Psoas muscle (tissue), 7 donors: ENCODE measurements at regions not wholly inside any gene's neighbourhood (a gene's known extent, or its start where the extent isn't known, plus 50 kb on each side); places are given as distances from the start of the nearest gene placed in this dataset.

Experiments
- ATAC-seq, 4 donors: fragments of 200-7000 bp; cut with Tn5 transposase; one replicate each; pipeline ENCODE4 v1.9.1; 2020; ENCODE audit warnings: moderate library complexity in 3 of 4, mild to moderate bottlenecking in 2 of 4
- DNase-seq, 2 donors: peaks; one replicate each; pipeline ENCODE4 v3.0.0-alpha.2; 2020
- H3K27ac ChIP-seq: fragments of 200-600 bp; one replicate; pipeline ENCODE4 v1.8.0; 2022
- H3K27me3 ChIP-seq, 3 donors: fragments of 200-600 bp in 1 of 3; one replicate each; pipeline versions ENCODE4 v1.6.1 to v1.8.0; 2013 to 2022; ENCODE audit warnings: low read length in 2 of 3, mild to moderate bottlenecking in 2 of 3, moderate library complexity in 1 of 3; ENCODE audit not compliant: insufficient read depth in 3 of 3
- H3K36me3 ChIP-seq, 2 donors: fragments of 200-600 bp in 1 of 2; one replicate each; pipeline versions ENCODE4 v1.6.1 to v1.8.0; 2013 to 2022; ENCODE audit warnings: low read depth in 1 of 2, mild to moderate bottlenecking in 1 of 2, moderate library complexity in 1 of 2; ENCODE audit not compliant: insufficient read depth in 1 of 2
- H3K4me1 ChIP-seq: fragments of 200-600 bp; one replicate; pipeline ENCODE4 v1.8.0; 2022
- H3K4me3 ChIP-seq: fragments of 200-600 bp; one replicate; pipeline ENCODE4 v1.8.0; 2022; ENCODE audit warnings: mild to moderate bottlenecking
- H3K9me3 ChIP-seq: fragments of 200-600 bp; one replicate; pipeline ENCODE4 v1.8.0; 2022
- WGBS, 3 donors: extraction: QIAGEN DNeasy Blood & Tissue Kit; methylation state at CpG; one replicate each; pipeline versions ENCODE4 v1.1.6 to v1.1.7; 2013; 5-methylcytosine and 5-hydroxymethylcytosine counted together
- intact Hi-C, 2 donors: fragments of 100-400 bp; cut with DNase I; formaldehyde crosslinking; loops; one replicate each; pipeline versions ENCODE4 v1.11.0 to v1.14.2; 2022
- TF ChIP-seq, protein P1 (sequence below): fragments of 200-600 bp; IDR thresholded peaks from one replicate; pipeline ENCODE4 v1.8.0; 2022; ENCODE audit warnings: antibody characterized with exemption
- donor health status: healthy with polysubstance abuse.
- donor health status: DM: no; HTN: no; CAD: no; lungs with moderate emphysema.
- donor health status: Bipolar disorder and iron deficiency.
- donor health status: healthy.
- donor health status: DM: yes; HTN: yes; CAD: no.
- donor health status: DM: no; HTN: no; CAD: no.
- donor health status: DM: yes; HTN: yes; CAD: no.

DNA sequence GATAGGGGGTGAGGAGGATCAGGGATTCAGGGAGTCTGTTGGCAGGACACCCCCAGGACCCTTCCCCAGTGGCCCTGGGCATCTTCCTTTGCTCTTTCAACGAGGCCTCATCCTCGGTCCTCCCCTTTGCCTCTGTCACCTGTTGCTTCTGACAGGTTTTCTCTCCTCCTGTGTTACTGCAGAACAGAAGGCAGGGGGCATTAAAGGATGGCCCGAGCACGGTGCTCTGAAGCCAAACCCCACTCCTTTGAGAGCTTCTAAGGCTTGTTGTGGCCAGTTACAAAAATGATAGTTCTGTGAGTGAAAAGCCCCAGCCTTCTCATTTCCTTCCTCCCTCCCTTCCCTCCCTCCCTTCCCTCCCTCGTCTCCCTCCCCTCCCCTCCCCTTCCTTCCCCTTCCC, 82.5 kb downstream of the THNSL2 start:
- WGBS, 3 donors = 26 to 47% (median 28%) methylated on average over 4 to 5 of the region's 5 CpGs
- intact Hi-C loops = no loop called here
- Histone ChIP-seq H3K27me3 (peaks cover 0 to 4% (median 0%) of the 10 kb centered on the region in 3 donors), H3K36me3 (no peaks in the 10 kb centered on the region), H3K27ac (no peak overlapping the region), H3K9me3 (no peaks in the 10 kb centered on the region), H3K4me3 (no peak overlapping the region), H3K4me1 (no peaks in the 10 kb centered on the region)
- ATAC-seq (no peak), DNase-seq (no peak)
- TF ChIP-seq, protein P1, sequence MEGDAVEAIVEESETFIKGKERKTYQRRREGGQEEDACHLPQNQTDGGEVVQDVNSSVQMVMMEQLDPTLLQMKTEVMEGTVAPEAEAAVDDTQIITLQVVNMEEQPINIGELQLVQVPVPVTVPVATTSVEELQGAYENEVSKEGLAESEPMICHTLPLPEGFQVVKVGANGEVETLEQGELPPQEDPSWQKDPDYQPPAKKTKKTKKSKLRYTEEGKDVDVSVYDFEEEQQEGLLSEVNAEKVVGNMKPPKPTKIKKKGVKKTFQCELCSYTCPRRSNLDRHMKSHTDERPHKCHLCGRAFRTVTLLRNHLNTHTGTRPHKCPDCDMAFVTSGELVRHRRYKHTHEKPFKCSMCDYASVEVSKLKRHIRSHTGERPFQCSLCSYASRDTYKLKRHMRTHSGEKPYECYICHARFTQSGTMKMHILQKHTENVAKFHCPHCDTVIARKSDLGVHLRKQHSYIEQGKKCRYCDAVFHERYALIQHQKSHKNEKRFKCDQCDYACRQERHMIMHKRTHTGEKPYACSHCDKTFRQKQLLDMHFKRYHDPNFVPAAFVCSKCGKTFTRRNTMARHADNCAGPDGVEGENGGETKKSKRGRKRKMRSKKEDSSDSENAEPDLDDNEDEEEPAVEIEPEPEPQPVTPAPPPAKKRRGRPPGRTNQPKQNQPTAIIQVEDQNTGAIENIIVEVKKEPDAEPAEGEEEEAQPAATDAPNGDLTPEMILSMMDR = no peak

- Histone ChIP-seq H3K27me3 (peaks cover 0 to 4% (median 0%) of the 10 kb centered on the region in 3 donors), H3K9me3 (no peaks in the 10 kb centered on the region), H3K4me3 (no peak overlapping the region), H3K4me1 (no peaks in the 10 kb centered on the region), H3K27ac (no peak overlapping the region), H3K36me3 (no peaks in the 10 kb centered on the region)
- TF ChIP-seq, protein P1 = no peak
- DNase-seq (no peak), ATAC-seq (no peak)
- intact Hi-C loops = no loop called here
- 87 to 93% (median 93%) methylated on average over 3 of the region's 3 CpGs for WGBS, 3 donors
Measured at GRCh38 chr2:88252111-88252510, 82.0 kb downstream of the THNSL2 start.

GRCh38 chr2:88250404-88250803, 80.3 kb downstream of the THNSL2 start:
- WGBS, 3 donors = 73 to 81% (median 78%) methylated on average over 4 of the region's 4 CpGs
- no peaks in the 10 kb centered on the region for H3K36me3 ChIP-seq
- no peak for ATAC-seq
- H3K4me1 ChIP-seq = no peaks in the 10 kb centered on the region
- no peak for DNase-seq
- H3K9me3 ChIP-seq = no peaks in the 10 kb centered on the region
- H3K27me3 ChIP-seq = no peaks in the 10 kb centered on the region
- no peak overlapping the region for H3K4me3 ChIP-seq
- TF ChIP-seq, protein P1 = no peak
- intact Hi-C loops = no loop called here
- no peak overlapping the region for H3K27ac ChIP-seq

DNA sequence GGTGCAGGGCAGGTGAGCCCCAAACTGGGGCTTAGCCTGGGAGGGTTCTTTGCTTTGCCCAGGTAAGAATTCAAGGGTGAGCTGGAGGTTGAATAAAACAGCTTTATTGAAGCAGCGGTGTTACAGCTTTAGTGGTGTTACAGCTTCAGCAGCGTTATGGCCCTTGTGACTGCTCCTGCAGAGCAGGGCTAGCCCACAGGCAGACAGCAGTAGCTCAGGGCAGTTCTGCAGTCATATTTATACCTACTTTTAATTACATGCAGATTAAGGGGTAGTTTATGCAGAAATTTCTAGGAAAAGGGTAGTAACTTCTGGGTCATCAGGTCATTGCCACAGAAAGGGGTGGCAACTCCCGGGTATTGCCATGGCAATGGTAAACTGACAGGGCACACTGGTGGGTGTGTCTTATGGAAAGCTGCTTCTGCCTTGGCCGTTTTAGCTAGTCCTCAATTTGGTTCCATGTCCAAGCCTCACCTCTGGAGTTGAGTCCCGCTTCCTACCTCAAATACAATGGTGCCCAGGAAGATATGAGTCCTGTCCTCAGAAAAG, 78.2 kb downstream of the THNSL2 start:
- no peak for ATAC-seq
- Histone ChIP-seq H3K4me1 (no peaks in the 10 kb centered on the region), H3K27me3 (no peaks in the 10 kb centered on the region), H3K27ac (no peak overlapping the region), H3K9me3 (no peaks in the 10 kb centered on the region), H3K36me3 (no peaks in the 10 kb centered on the region), H3K4me3 (no peak overlapping the region)
- intact Hi-C loops = no loop called here
- TF ChIP-seq, protein P1 = no peak
- 63 to 69% (median 67%) methylated on average over 5 of the region's 5 CpGs for WGBS, 3 donors
- DNase-seq = no peak

DNA sequence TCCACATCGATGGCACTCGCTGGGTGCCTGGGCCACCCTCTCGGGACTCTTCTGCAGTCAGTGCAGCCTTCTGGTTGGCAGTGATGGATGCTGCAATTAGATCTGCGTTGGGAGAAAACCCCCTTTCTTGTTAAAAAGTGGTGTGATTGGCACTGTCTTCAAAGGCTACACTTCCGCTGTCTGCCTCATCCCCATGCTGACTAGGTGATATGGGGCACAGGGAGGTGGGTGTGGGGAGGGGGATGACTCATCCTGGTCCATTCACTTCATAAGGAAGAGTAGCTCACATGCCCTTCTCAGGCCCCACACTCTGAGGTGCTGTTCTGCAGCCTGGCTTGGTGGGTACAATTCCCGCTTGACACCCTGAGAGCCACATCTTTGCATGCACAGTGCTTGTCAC, 77.4 kb downstream of the THNSL2 start:
- ATAC-seq = no peak

More for the DNA sequence above, 77.4 kb downstream of the THNSL2 start:
- no peaks in the 10 kb centered on the region for H3K36me3 ChIP-seq
- DNase-seq = no peak
- H3K4me1 ChIP-seq = no peaks in the 10 kb centered on the region
- no peaks in the 10 kb centered on the region for H3K27me3 ChIP-seq
- no peak overlapping the region for H3K27ac ChIP-seq
- 71 to 76% (median 71%) methylated on average over 6 of the region's 6 CpGs for WGBS, 3 donors
- H3K4me3 ChIP-seq = no peak overlapping the region
- intact Hi-C loops = no loop called here
- H3K9me3 ChIP-seq = no peaks in the 10 kb centered on the region
- TF ChIP-seq, protein P1 = no peak
